Activated T-helper 2 cell treated with anti-CD3 and anti-CD28 coated beads, Interferon-gamma antibody, Interleukin-2, Interleukin-4, amounts not matched to agents 10 μg/mL and 5 μg/mL and 100 μg/mL, durations not matched to agents 14 hours and 24 hours and 36 hours (primary cell): ENCODE measurements at regions not wholly inside any gene's neighbourhood (a gene's known extent, or its start where the extent isn't known, plus 50 kb on each side); places are given as distances from the start of the nearest gene placed in this dataset.
"Not testable (repeated sequence)": the region's sequence is repeated elsewhere in the genome, so short reads cannot be mapped to it uniquely, and the experiment has no call there.

ENCODE experiments used
- DNase-seq: peaks from one replicate; pipeline ENCODE4 v3.0.0; 2021; ENCODE audit warnings: low spot score
- H3K27ac Mint-ChIP-seq: one replicate; pipeline ENCODE4 v1.8.0; 2021; ENCODE audit warnings: mixed read lengths
- H3K27me3 Mint-ChIP-seq: one replicate; pipeline ENCODE4 v1.8.0; 2021; ENCODE audit warnings: low read depth, mixed read lengths
- H3K36me3 Mint-ChIP-seq: one replicate; pipeline ENCODE4 v1.8.0; 2021; ENCODE audit warnings: low read depth, mixed read lengths
- H3K4me1 Mint-ChIP-seq: one replicate; pipeline ENCODE4 v1.8.0; 2021; ENCODE audit warnings: low read depth, mixed read lengths
- H3K4me3 Mint-ChIP-seq: one replicate; pipeline ENCODE4 v1.8.0; 2021; ENCODE audit warnings: low read depth, mild to moderate bottlenecking, moderate library complexity, mixed read lengths
- H3K9me3 Mint-ChIP-seq: one replicate; pipeline ENCODE4 v1.8.0; 2021; ENCODE audit warnings: mixed read lengths
- intact Hi-C: fragments of 100-400 bp; cut with micrococcal nuclease; formaldehyde crosslinking; loops from one replicate; pipeline ENCODE4 v1.15.1; 2023

GRCh38 chr5:164097749-164098148 lies 592.3 kb downstream of the MAT2B start:
- intact Hi-C loops: no loop called here
- Mint-ChIP-seq H3K4me1 (no peaks in the 10 kb centered on the region), H3K27ac (no peak overlapping the region), H3K27me3 (no peaks in the 10 kb centered on the region), H3K36me3 (no peaks in the 10 kb centered on the region), H3K9me3 (no peaks in the 10 kb centered on the region), H3K4me3 (no peak overlapping the region)
- no peak for DNase-seq

DNA sequence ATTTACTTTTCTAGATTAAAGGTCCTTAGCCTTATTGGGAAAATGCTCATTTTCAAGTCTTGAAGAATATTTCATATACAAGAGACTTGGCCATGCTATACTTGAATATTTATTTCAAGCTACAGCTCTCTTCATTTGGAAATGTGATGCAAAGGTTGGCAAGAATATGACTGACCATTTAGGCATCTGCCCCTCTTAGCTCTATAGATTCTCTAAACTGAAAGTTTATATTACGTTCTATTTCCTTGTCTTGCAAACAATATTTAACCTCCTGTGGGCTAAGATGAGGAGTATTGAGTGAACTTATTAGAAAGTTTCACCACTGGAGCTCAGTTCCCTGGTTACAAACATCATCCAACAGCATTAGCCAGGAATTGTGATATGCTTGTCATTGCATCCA lies 593.1 kb downstream of the MAT2B start:
- Mint-ChIP-seq H3K4me1 (no peaks in the 10 kb centered on the region), H3K4me3 (no peak overlapping the region), H3K27ac (no peak overlapping the region), H3K36me3 (no peaks in the 10 kb centered on the region), H3K27me3 (no peaks in the 10 kb centered on the region), H3K9me3 (no peaks in the 10 kb centered on the region)
- intact Hi-C loops: no loop called here
- DNase-seq: no peak

GRCh38 chr5:164098979-164099378 lies 593.6 kb downstream of the MAT2B start:
- DNase-seq: no peak
- Mint-ChIP-seq H3K27me3 (no peaks in the 10 kb centered on the region), H3K4me3 (no peak overlapping the region), H3K9me3 (no peaks in the 10 kb centered on the region), H3K36me3 (no peaks in the 10 kb centered on the region), H3K27ac (no peak overlapping the region), H3K4me1 (no peaks in the 10 kb centered on the region)
- intact Hi-C loops: no loop called here

GRCh38 chr5:164115420-164115819 lies 610.0 kb downstream of the MAT2B start:
- intact Hi-C loops: no loop called here
- DNase-seq: no peak
- no peaks in the 10 kb centered on the region for H3K27me3 Mint-ChIP-seq
- peaks cover 20% of the 10 kb centered on the region for H3K9me3 Mint-ChIP-seq
- no peaks in the 10 kb centered on the region for H3K4me1 Mint-ChIP-seq
- no peak overlapping the region for H3K27ac Mint-ChIP-seq
- H3K4me3 Mint-ChIP-seq: no peak overlapping the region
- H3K36me3 Mint-ChIP-seq: no peaks in the 10 kb centered on the region

DNA sequence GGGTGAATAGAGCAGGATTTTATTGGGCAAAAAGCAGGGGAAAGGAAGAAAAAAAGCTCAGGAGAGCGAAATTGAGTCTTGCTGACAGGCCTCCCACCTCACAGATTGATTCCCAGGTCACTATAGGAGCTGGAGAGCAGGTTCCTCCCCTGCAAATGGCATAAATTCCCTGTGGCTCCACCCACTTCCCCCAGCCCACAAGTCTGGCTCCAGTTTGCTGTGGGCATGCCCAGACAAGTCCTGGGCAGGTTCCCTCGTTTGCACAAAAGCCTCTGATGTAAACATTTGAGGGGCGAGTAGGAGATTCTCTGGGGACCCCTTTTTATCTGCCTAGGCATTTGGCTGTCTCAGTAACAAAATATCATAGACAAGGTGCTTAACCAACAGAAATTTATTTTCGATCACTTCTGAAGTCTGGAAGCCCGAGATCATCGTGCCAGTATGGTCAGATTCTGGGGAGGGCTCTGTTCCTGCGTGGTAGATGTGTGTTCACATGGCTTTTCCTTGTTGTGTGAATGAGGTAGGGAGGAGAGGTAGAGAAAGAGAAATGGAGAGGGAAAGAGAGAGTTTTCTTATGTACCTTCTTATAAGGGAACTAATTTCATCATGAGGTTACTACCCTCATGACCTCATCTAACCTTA lies 614.5 kb downstream of the MAT2B start:
- H3K27ac Mint-ChIP-seq: no peak overlapping the region
- intact Hi-C loops: no loop called here
- no peaks in the 10 kb centered on the region for H3K27me3 Mint-ChIP-seq
- no peaks in the 10 kb centered on the region for H3K4me1 Mint-ChIP-seq
- no peak for DNase-seq
- H3K4me3 Mint-ChIP-seq: no peak overlapping the region
- H3K9me3 Mint-ChIP-seq: peaks cover 18% of the 10 kb centered on the region
- H3K36me3 Mint-ChIP-seq: no peaks in the 10 kb centered on the region

GRCh38 chr5:164127527-164127926 lies 622.1 kb downstream of the MAT2B start:
- Mint-ChIP-seq H3K27ac (no peak overlapping the region), H3K4me3 (no peak overlapping the region), H3K4me1 (no peaks in the 10 kb centered on the region), H3K9me3 (peaks cover 43% of the 10 kb centered on the region), H3K36me3 (no peaks in the 10 kb centered on the region), H3K27me3 (no peaks in the 10 kb centered on the region)
- DNase-seq: no peak
- intact Hi-C loops: no loop called here

GRCh38 chr5:164132358-164132757 lies 626.9 kb downstream of the MAT2B start:
- no peaks in the 10 kb centered on the region for H3K27me3 Mint-ChIP-seq
- no peaks in the 10 kb centered on the region for H3K36me3 Mint-ChIP-seq
- peaks cover 35% of the 10 kb centered on the region for H3K9me3 Mint-ChIP-seq
- H3K27ac Mint-ChIP-seq: no peak overlapping the region
- H3K4me3 Mint-ChIP-seq: no peak overlapping the region
- DNase-seq: no peak
- intact Hi-C loops: no loop called here
- no peaks in the 10 kb centered on the region for H3K4me1 Mint-ChIP-seq

DNA sequence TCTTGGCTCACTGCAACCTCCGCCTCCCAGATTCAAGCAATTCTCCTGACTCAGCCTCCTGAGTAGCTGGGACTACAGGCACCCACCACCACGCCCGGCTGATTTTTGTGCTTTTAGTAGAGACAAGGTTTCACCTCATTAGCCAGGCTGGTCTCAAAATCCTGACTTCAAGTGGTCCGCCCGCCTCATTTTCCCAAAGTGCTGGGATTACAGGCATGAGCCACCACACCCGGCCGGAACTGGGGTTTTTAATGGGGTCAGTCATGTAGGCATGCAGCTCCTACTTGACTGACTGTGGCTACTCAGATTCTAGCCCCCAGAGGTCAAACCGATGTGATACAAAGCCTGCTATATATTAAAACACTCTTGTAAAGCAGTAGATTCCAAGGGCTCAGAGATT lies 631.7 kb downstream of the MAT2B start:
- Mint-ChIP-seq H3K27me3 (no peaks in the 10 kb centered on the region), H3K4me3 (no peak overlapping the region), H3K9me3 (peaks cover 4% of the 10 kb centered on the region), H3K4me1 (no peaks in the 10 kb centered on the region), H3K27ac (no peak overlapping the region), H3K36me3 (no peaks in the 10 kb centered on the region)
- intact Hi-C loops: no loop called here
- DNase-seq: no peak

DNA sequence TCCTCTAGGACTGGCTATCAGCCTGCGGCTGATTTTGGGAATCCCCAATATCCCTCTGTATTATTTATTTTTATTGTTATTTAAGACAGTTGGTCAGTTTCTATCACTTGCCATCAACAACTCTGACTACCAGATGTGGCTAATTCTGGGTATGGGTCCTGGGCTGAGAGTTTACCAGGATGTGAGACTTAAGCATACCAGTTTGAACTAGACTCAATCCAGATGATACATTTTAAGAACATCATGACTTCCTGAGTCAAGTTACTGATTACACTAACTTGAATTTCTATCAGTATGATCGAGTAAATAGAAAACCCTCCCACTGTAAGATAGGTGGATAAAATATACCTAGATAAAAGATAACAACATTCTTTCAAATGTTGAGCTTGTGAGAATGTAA lies 634.0 kb downstream of the MAT2B start:
- H3K36me3 Mint-ChIP-seq: no peaks in the 10 kb centered on the region
- no peak for DNase-seq
- no peak overlapping the region for H3K4me3 Mint-ChIP-seq
- intact Hi-C loops: no loop called here
- no peaks in the 10 kb centered on the region for H3K4me1 Mint-ChIP-seq
- H3K9me3 Mint-ChIP-seq: peaks cover 4% of the 10 kb centered on the region
- H3K27me3 Mint-ChIP-seq: no peaks in the 10 kb centered on the region
- no peak overlapping the region for H3K27ac Mint-ChIP-seq

DNA sequence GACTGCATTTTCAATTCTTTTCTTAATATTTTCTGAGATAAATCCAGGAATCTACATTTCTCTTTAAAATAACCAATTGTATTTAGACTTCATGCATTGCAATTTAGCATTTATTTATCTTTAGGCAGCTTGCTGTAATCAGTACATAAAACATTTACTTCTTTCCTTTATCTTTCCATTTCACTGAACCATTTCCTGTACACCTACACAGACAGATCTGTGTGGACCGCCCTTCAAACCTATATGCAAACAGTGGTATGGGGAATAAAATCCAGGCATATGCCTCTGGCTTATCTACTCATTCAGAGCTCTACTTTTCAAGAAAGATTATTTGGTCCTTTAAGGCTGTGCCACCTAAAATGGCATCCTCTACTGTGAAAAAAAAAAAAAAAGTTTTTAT lies 640.0 kb downstream of the MAT2B start:
- no peaks in the 10 kb centered on the region for H3K27me3 Mint-ChIP-seq
- intact Hi-C loops: no loop called here
- DNase-seq: no peak
- H3K4me3 Mint-ChIP-seq: no peak overlapping the region
- H3K36me3 Mint-ChIP-seq: no peaks in the 10 kb centered on the region
- no peaks in the 10 kb centered on the region for H3K4me1 Mint-ChIP-seq
- H3K27ac Mint-ChIP-seq: no peak overlapping the region
- H3K9me3 Mint-ChIP-seq: peaks cover 4% of the 10 kb centered on the region

DNA sequence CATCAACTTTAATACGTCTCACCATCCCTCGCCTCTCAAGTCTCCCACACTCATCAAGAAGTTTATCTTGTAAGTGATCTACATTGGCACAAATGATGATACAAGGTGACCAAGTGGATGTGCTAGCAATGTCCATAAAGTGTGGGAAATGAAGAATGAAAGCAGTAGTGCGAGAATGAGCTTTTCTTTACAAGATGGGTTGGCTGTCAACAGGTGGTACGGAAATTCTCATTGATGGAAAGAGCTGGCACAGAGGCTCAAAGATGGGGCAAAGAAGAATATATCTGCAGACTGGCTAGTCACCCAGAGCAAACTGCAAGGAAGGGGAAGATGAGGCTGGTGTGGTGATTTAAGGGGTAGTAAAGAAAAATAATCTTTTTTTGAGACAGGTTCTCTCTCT lies 640.8 kb downstream of the MAT2B start:
- Mint-ChIP-seq H3K4me3 (no peak overlapping the region), H3K27me3 (no peaks in the 10 kb centered on the region), H3K9me3 (peaks cover 4% of the 10 kb centered on the region), H3K4me1 (no peaks in the 10 kb centered on the region), H3K27ac (no peak overlapping the region), H3K36me3 (no peaks in the 10 kb centered on the region)
- no peak for DNase-seq
- intact Hi-C loops: no loop called here

- H3K27ac Mint-ChIP-seq: no peak overlapping the region
- H3K9me3 Mint-ChIP-seq: peaks cover 9% of the 10 kb centered on the region
- intact Hi-C loops: no loop called here
- no peaks in the 10 kb centered on the region for H3K36me3 Mint-ChIP-seq
- no peaks in the 10 kb centered on the region for H3K27me3 Mint-ChIP-seq
- H3K4me1 Mint-ChIP-seq: no peaks in the 10 kb centered on the region
- DNase-seq: no peak
- H3K4me3 Mint-ChIP-seq: no peak overlapping the region
Measured at GRCh38 chr5:164148292-164148691, 642.9 kb downstream of the MAT2B start.

DNA sequence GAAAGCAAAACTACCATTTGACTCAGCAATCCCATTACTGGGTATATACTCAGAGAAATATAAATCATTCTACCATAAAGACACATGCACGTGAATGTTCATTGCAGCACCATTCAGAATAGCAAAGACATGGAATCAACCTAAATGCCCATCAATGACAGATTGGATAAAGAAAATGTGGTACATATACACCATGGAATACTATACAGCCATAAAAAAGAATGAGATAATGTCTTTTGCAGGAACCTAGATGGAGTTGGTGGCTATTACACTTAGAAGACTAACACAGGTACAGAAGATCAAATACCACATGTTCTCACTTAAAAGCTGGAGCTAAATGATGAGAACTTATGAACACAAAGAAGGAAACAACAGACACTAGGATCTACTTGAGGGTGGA lies 647.1 kb downstream of the MAT2B start:
- H3K4me3 Mint-ChIP-seq, H3K27me3 Mint-ChIP-seq, intact Hi-C loops, H3K27ac Mint-ChIP-seq, H3K36me3 Mint-ChIP-seq, DNase-seq, H3K4me1 Mint-ChIP-seq: not testable (repeated sequence)
- peaks cover 15% of the 10 kb centered on the region for H3K9me3 Mint-ChIP-seq
